ENCODE measurements at regions not wholly inside any gene's neighbourhood (a gene's known extent, or its start where the extent isn't known, plus 50 kb on each side); places are given as distances from the start of the nearest gene placed in this dataset.

GRCh38 chr4:187236209-187236890, 512.7 kb upstream of the FAT1 start:
- no peak for DNase-seq (ENCODE audit: low read depth, low spot score)

DNA sequence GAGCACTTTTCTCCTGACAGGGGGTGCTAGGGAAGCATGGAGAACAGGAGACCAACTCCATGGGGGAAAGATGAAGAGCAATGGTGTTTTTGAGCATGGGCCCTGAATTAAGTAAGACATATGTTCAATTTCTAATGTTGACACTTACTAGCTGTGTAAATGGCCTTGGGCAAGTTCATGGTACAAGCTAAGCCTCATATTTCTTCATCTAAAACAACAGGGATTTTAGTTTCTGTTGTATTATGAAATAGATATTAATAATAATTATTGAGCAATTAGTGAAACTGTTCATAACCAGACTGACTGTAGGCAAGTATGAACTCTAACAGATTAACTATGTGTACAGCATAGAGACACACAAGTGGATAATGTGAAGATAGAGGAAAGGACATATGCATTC, 515.0 kb upstream of the FAT1 start:
- no peak for DNase-seq (ENCODE audit: low read depth, low spot score)

- no peak for DNase-seq (ENCODE audit: low read depth, low spot score)
These were observed 528.2 kb upstream of the FAT1 start for GRCh38 chr4:187251896-187252295.

DNA sequence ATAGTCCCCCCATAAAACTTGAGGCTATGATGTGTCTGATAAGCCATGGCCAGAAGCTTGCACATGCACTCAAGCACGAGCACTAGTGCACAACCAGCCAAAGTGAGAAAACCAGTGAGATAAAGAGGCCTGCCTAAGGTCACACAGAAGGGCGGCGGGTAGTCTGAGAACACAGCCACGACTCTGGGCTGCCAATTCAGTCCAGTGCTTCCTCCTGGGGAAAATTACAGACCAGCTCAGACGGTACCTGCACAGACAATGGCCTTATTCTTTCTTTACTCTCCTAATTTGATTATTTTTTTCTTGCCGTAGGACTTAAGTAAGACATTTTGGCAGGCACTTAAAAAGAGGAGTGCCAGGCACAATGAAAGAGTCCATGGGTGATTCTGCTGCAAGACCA, 533.2 kb upstream of the FAT1 start:
- DNase-seq (ENCODE audit: low read depth, low spot score), result no peak

DNA sequence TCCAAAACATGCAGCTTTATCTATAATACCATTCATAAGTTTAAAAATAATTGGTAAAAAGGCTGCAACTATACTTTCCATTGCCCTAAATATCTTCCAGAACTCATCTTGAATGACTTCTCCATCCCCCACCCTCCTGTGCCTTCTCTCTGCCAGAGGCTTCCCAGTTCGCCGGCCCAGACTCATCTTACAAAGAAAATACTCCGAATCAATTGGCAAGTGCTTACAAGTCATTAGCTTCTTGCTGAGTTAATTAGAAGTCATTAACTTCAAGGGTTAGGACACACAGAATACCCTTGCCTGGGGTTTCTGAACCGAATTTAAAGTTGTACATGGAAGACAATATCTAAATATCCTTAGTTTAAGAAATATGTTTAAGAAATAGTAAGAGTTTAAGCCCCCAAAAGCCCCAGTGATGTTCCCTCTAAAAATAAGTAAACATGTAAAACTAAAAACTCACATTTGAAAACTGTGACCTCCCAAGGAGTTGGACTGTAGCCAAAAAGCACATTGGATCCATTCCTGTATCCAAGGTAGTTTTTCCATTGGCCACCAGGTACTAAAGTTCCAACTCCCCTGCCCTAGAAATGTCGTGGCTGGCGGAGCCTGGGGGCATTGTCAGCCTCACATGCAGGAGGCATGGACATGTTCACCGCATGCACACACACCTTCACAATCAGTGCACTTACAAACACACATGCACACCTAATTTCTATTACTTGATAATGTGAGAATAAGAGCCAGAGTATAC, 535.2 kb upstream of the FAT1 start:
- no peak for DNase-seq (ENCODE audit: low read depth, low spot score)

DNA sequence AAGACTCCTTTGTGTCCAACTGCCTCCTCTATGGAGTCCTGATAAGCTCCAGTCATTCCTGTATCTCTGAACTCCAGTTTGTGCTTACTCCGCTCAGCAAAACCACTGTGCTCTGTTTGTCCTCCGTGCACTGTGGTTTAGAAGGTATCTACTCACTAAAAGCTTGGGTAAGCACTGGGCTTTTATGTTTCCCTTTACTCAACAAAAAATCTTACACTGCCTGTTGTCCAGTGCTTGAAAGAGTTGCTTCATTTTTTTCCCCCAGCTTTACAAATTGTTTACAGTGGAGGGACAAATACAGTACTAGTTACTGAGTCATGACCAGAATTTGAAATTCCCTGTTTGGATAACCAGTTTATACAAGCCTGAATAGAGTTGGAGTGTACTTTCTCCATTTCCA, 545.3 kb upstream of the FAT1 start:
- no peak for DNase-seq (ENCODE audit: low read depth, low spot score)

- DNase-seq (ENCODE audit: low read depth, low spot score), result no peak
These were observed 546.5 kb upstream of the FAT1 start for GRCh38 chr4:187270154-187270553.

GRCh38 chr4:187271848-187272247, 548.2 kb upstream of the FAT1 start:
- DNase-seq (ENCODE audit: low read depth, low spot score), result no peak

DNA sequence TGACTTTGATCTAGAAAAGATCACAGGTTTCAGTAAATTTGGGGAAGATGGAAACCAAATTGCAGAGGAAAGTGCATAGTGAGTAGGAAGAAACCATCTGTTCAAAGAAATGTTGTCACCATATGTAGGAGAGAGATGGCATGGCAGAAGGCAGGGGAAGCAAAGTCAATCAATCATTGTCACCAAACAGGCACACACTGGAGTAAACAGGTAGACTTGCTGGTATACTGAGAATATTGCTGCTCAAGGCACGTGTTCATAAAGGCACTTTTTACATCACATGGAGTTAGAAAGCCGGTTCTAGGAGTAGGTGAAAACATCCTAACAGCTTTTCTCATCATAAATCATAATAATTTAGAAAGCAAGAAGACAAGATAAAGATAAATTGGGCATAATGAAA, 550.5 kb upstream of the FAT1 start:
- DNase-seq (ENCODE audit: low read depth, low spot score), result no peak

DNA sequence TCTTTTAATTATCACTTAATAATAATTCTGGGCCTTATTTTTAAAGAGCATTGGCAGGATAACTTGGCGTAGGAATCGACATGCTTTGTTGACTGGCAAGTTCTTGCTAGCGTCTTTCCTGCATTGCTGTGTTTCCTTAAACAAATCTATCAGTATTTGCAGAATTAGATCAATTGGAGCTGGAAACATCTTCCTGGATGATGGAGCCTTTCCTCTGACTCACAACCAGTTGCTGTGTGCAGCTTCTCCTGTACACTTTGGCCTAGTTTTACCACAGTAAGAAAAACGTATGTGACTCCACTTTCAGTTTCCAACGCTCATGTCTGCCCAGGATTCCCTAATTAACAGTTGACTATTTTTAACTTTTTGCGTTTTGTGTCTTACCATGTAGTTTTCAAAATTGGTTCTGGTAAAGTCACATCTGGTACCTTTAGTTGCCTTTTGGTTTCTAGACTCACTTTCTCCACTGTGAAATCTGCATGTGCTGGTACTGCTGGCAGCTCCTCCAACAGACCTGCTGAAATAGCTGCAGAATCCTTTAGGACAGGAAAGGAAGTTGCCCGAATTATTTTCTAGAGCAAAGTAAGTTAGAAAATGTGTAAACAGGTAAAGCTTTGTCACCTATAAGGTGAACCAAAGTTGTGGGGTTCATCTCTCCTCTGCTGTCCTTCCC, 553.2 kb upstream of the FAT1 start:
- DNase-seq (ENCODE audit: low read depth, low spot score), result no peak

- no peak for DNase-seq (ENCODE audit: low read depth, low spot score)
These were observed 559.7 kb upstream of the FAT1 start for GRCh38 chr4:187283201-187283955.

DNA sequence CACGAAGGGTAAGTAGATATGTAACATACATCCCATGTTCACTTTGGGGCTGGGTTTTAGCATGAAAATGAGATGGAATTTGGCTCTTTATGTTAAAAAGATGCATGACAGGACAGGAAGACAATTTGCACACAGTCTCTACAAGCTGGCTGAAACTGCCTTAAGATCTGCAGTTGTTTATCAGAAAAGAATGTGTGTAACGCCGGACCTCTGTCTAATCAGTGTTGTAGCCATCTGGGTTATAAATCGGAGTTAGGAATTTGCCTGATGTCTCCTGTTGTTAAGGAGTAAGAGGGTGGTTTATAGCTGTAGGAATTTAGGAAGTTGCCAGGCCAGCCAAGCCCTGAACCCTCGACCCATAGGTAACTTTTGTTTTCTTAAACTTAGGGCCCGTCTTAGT, 562.9 kb upstream of the FAT1 start:
- DNase-seq (ENCODE audit: low read depth, low spot score), result no peak

DNA sequence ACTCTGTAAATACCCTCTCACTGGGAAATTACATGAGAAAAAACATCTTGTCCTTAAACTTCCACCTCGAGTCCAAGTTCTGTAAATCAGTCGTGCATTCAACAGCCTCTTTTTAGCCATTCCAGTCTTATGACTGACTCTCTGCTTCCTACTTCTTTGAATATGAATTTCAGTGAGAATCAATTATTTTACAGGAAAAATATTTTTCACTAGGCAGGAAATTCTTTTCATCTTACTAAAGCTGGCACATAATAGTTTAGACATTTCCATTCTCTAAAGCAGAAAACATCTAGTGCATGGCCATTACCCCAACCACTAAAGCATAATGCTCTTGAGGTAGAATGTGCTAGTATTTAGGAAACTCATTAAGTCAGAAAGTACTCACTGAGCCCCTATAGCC, 565.7 kb upstream of the FAT1 start:
- DNase-seq (ENCODE audit: low read depth, low spot score), result no peak

- no peak for DNase-seq (ENCODE audit: low read depth, low spot score)
These were observed 571.2 kb upstream of the FAT1 start for GRCh38 chr4:187294861-187295260.

DNA sequence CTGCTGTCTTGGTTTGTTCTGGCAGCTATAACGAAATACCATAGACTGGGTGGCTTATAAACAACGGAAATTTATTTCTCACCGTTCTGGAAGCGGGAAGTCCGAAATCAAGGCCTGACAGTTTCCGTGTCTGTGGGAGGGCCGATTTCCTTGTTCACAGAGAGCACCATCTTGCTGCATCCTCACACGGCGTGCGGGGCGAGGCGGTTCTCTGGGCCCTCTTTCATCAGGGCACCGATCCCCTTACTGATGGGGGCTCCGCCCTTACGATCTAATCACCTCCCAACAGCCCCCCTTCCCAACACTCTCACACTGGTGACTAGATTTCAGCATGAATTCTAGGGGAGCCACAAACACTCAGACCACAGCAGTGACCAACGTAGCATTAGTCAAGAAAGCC, 578.3 kb upstream of the FAT1 start:
- DNase-seq (ENCODE audit: low read depth, low spot score), result no peak

GRCh38 chr4:187302457-187303150, 578.9 kb upstream of the FAT1 start:
- no peak for DNase-seq (ENCODE audit: low read depth, low spot score)

GRCh38 chr4:187304133-187304532, 580.5 kb upstream of the FAT1 start:
- no peak for DNase-seq (ENCODE audit: low read depth, low spot score)

- no peak for DNase-seq (ENCODE audit: low read depth, low spot score)
These were observed 583.5 kb upstream of the FAT1 start for GRCh38 chr4:187307131-187307530.

GRCh38 chr4:187309456-187309855, 585.8 kb upstream of the FAT1 start:
- no peak for DNase-seq (ENCODE audit: low read depth, low spot score)

- no peak for DNase-seq (ENCODE audit: low read depth, low spot score)
These were observed 588.6 kb upstream of the FAT1 start for GRCh38 chr4:187312299-187312698.

- DNase-seq (ENCODE audit: low read depth, low spot score), result no peak
These were observed 594.1 kb upstream of the FAT1 start for GRCh38 chr4:187317799-187318198.

DNA sequence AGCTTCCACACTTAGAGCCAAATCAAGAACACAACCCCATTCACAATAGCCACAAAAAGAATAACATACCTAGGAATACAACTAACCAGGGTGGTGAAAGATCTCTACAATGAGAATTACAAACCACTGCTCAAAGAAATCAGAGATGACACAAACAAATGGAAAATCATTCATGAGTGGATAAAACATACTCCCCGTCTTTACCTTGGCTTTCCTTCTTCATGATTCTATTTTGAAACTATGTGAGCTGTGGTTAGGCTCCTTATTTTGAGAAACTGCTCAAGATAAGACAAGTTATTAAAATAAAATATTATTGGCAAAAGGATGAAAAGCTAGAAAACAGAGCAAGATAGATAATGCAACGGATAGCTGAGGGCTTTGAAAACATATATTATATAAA, 598.1 kb upstream of the FAT1 start:
- no peak for DNase-seq (ENCODE audit: low read depth, low spot score)

Data from iPS DF 19.7 (cell line).